Natural killer cell (primary cell): ENCODE measurements at regions not wholly inside any gene's neighbourhood (a gene's known extent, or its start where the extent isn't known, plus 50 kb on each side); places are given as distances from the start of the nearest gene placed in this dataset.

Experiments
- ATAC-seq, 3 donors: fragments of 150-1000 bp in 2 of 3; fragments of 200-7000 bp in 1 of 3; cut with Tn5 transposase; 1 replicate in 1 of 3; 2 replicates in 2 of 3; pipeline ENCODE4 v1.10.0; 2021; ENCODE audit warnings: mild to moderate bottlenecking in 2 of 3, moderate library complexity in 2 of 3
- DNase-seq, 2 donors: peaks; one replicate each; pipeline versions ENCODE4 v3.0.0 to v3.0.0-alpha.2; 2013 to 2021; ENCODE audit warnings: mixed read lengths in 1 of 2
- H3K27ac ChIP-seq: one replicate; pipeline ENCODE4 v1.5.1; 2013; ENCODE audit warnings: mild to moderate bottlenecking, low read length
- H3K27me3 ChIP-seq: one replicate; pipeline ENCODE4 v1.6.1; 2013; ENCODE audit warnings: low read length; ENCODE audit not compliant: control insufficient read depth, insufficient read depth
- H3K36me3 ChIP-seq: one replicate; pipeline ENCODE4 v1.6.1; 2013; ENCODE audit warnings: low read length; ENCODE audit not compliant: control insufficient read depth, insufficient read depth
- H3K4me1 ChIP-seq: one replicate; pipeline ENCODE4 v1.6.1; 2013; ENCODE audit warnings: low read length; ENCODE audit not compliant: control insufficient read depth, insufficient read depth
- H3K4me3 ChIP-seq: one replicate; pipeline ENCODE4 v1.5.1; 2013; ENCODE audit warnings: low read length
- H3K9me3 ChIP-seq: one replicate; pipeline ENCODE4 v1.6.1; 2013; ENCODE audit warnings: low read length; ENCODE audit not compliant: control insufficient read depth, insufficient read depth
- H3K27ac Mint-ChIP-seq, 2 donors: one replicate each; pipeline ENCODE4 v1.8.0; 2022; ENCODE audit warnings: mild to moderate bottlenecking in 2 of 2, mixed read lengths in 2 of 2, moderate library complexity in 1 of 2
- H3K27me3 Mint-ChIP-seq, 2 donors: one replicate each; pipeline ENCODE4 v1.8.0; 2022; ENCODE audit warnings: low read depth in 2 of 2, mixed read lengths in 2 of 2
- H3K36me3 Mint-ChIP-seq: one replicate; pipeline ENCODE4 v1.8.0; 2022; ENCODE audit warnings: mixed read lengths
- H3K4me1 Mint-ChIP-seq, 2 donors: one replicate each; pipeline ENCODE4 v1.8.0; 2022; ENCODE audit warnings: mixed read lengths in 2 of 2
- H3K4me3 Mint-ChIP-seq: one replicate; pipeline ENCODE4 v1.8.0; 2022; ENCODE audit warnings: mild to moderate bottlenecking, moderate library complexity, mixed read lengths
- H3K9me3 Mint-ChIP-seq, 2 donors: one replicate each; pipeline ENCODE4 v1.8.0; 2022; ENCODE audit warnings: mixed read lengths in 2 of 2
- CTCF ChIP-seq: fragments of 200-600 bp; IDR thresholded peaks from one replicate; pipeline ENCODE4 v1.8.0; 2022; ENCODE audit warnings: antibody characterized with exemption
- WGBS: methylation state at CpG from one replicate; pipeline ENCODE4 v1.1.7; 2013; ENCODE audit warnings: missing lambda C conversion rate; ENCODE audit not compliant: insufficient coverage; 5-methylcytosine and 5-hydroxymethylcytosine counted together
- intact Hi-C: fragments of 100-400 bp; cut with micrococcal nuclease; formaldehyde crosslinking; loops from one replicate; pipeline ENCODE4 v1.14.2; 2022

- intact Hi-C loops, result no loop called here
- 94% methylated on average over 10 of the region's 10 CpGs for WGBS
- H3K27me3 Mint-ChIP-seq, result peaks cover 0 to 7% of the 10 kb centered on the region in 2 donors
- Histone ChIP-seq H3K9me3 (no peaks in the 10 kb centered on the region), H3K4me3 (no peak overlapping the region), H3K27me3 (no peaks in the 10 kb centered on the region), H3K27ac (no peak overlapping the region), H3K36me3 (no peaks in the 10 kb centered on the region), H3K4me1 (no peaks in the 10 kb centered on the region)
- no peak overlapping the region for H3K27ac Mint-ChIP-seq
- ATAC-seq, result no peak
- H3K4me3 Mint-ChIP-seq, result no peak overlapping the region
- no peaks in the 10 kb centered on the region for H3K36me3 Mint-ChIP-seq
- H3K4me1 Mint-ChIP-seq, result no peaks in the 10 kb centered on the region
- H3K9me3 Mint-ChIP-seq, result peaks cover 3 to 7% of the 10 kb centered on the region in 2 donors
- TF ChIP-seq CTCF, result no peak
- DNase-seq, result no peak
Observed at GRCh38 chr3:115255197-115255585, 108.1 kb upstream of the ZBTB20 start.

GRCh38 chr3:115270849-115271248, 123.8 kb upstream of the ZBTB20 start:
- Mint-ChIP-seq H3K27ac (no peak overlapping the region), H3K9me3 (no peaks in the 10 kb centered on the region), H3K27me3 (peaks cover 0 to 3% of the 10 kb centered on the region in 2 donors), H3K4me1 (no peaks in the 10 kb centered on the region), H3K4me3 (no peak overlapping the region), H3K36me3 (no peaks in the 10 kb centered on the region)
- 77% methylated on average over 2 of the region's 2 CpGs for WGBS
- Histone ChIP-seq H3K27me3 (no peaks in the 10 kb centered on the region), H3K4me1 (no peaks in the 10 kb centered on the region), H3K9me3 (no peaks in the 10 kb centered on the region), H3K4me3 (no peak overlapping the region), H3K27ac (no peak overlapping the region), H3K36me3 (no peaks in the 10 kb centered on the region)
- no peak for TF ChIP-seq CTCF
- ATAC-seq (no peak), DNase-seq (no peak)
- intact Hi-C loops, result no loop called here

GRCh38 chr3:115272036-115272824, 125.1 kb upstream of the ZBTB20 start:
- H3K27me3 Mint-ChIP-seq, result peaks cover 0 to 3% of the 10 kb centered on the region in 2 donors
- WGBS, result 92% methylated on average over 6 of the region's 10 CpGs
- no peaks in the 10 kb centered on the region for H3K4me1 Mint-ChIP-seq
- Histone ChIP-seq H3K27me3 (no peaks in the 10 kb centered on the region), H3K9me3 (no peaks in the 10 kb centered on the region), H3K4me3 (no peak overlapping the region), H3K36me3 (no peaks in the 10 kb centered on the region), H3K27ac (no peak overlapping the region), H3K4me1 (no peaks in the 10 kb centered on the region)
- no peaks in the 10 kb centered on the region for H3K36me3 Mint-ChIP-seq
- no peak overlapping the region for H3K4me3 Mint-ChIP-seq
- no peak for DNase-seq
- H3K9me3 Mint-ChIP-seq, result peaks cover 0 to 3% of the 10 kb centered on the region in 2 donors
- ATAC-seq, result no peak
- intact Hi-C loops, result no loop called here
- H3K27ac Mint-ChIP-seq, result no peak overlapping the region
- no peak for TF ChIP-seq CTCF

- intact Hi-C loops, result no loop called here
- H3K9me3 ChIP-seq, result no peaks in the 10 kb centered on the region
- DNase-seq (no peak), ATAC-seq (no peak)
- no peak overlapping the region for H3K4me3 ChIP-seq
- H3K36me3 ChIP-seq, result no peaks in the 10 kb centered on the region
- H3K9me3 Mint-ChIP-seq, result peaks cover 3 to 6% of the 10 kb centered on the region in 2 donors
- H3K4me1 Mint-ChIP-seq, result no peaks in the 10 kb centered on the region
- no CpG with 5 or more reads among the region's 1 CpG for WGBS
- no peak overlapping the region for H3K4me3 Mint-ChIP-seq
- no peaks in the 10 kb centered on the region for H3K27me3 ChIP-seq
- H3K27me3 Mint-ChIP-seq, result peaks cover 0 to 3% of the 10 kb centered on the region in 2 donors
- TF ChIP-seq CTCF, result no peak
- H3K27ac Mint-ChIP-seq, result no peak overlapping the region
- no peaks in the 10 kb centered on the region for H3K4me1 ChIP-seq
- no peak overlapping the region for H3K27ac ChIP-seq
- H3K36me3 Mint-ChIP-seq, result no peaks in the 10 kb centered on the region
Observed at GRCh38 chr3:115275896-115276295, 128.8 kb upstream of the ZBTB20 start.
